ENCODE measurements at regions not wholly inside any gene's neighbourhood (a gene's known extent, or its start where the extent isn't known, plus 50 kb on each side); places are given as distances from the start of the nearest gene placed in this dataset.

DNA sequence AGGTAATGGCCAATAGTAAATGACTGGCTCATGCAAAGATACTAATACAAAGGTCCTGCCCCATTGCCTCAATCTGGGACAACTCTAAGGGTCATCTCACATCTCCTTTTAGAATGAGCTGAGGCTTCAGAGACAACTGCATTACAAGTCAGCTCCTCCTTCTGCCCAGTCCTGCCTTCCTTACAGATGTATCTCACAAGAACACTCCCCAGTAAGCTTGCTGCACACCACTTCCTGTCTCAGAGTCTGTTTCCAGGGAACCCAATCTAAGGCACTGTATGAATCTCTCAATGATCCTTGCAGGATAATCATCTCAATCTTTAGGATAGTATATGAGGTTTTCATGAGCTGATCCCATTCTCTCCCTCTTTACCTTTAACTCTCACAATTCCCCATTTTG lies 57.8 kb upstream of the ZDHHC17 start:
- no peaks in the 10 kb centered on the region for H3K36me3 Mint-ChIP-seq (ENCODE audit: insufficient read depth)
- H3K4me3 Mint-ChIP-seq (ENCODE audit: low read depth), result no peak overlapping the region
- H3K9me3 Mint-ChIP-seq (ENCODE audit: low read depth), result no peaks in the 10 kb centered on the region
- no peaks in the 10 kb centered on the region for H3K4me1 Mint-ChIP-seq (ENCODE audit: low read depth)
- no peak overlapping the region for H3K27ac Mint-ChIP-seq
- H3K27me3 Mint-ChIP-seq, result no peaks in the 10 kb centered on the region
- TF ChIP-seq, protein P1, sequence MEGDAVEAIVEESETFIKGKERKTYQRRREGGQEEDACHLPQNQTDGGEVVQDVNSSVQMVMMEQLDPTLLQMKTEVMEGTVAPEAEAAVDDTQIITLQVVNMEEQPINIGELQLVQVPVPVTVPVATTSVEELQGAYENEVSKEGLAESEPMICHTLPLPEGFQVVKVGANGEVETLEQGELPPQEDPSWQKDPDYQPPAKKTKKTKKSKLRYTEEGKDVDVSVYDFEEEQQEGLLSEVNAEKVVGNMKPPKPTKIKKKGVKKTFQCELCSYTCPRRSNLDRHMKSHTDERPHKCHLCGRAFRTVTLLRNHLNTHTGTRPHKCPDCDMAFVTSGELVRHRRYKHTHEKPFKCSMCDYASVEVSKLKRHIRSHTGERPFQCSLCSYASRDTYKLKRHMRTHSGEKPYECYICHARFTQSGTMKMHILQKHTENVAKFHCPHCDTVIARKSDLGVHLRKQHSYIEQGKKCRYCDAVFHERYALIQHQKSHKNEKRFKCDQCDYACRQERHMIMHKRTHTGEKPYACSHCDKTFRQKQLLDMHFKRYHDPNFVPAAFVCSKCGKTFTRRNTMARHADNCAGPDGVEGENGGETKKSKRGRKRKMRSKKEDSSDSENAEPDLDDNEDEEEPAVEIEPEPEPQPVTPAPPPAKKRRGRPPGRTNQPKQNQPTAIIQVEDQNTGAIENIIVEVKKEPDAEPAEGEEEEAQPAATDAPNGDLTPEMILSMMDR (IDR thresholded peaks at IDR 0.05; ENCODE audit: unreplicated experiment), result no peak
- no peak for DNase-seq (ENCODE audit: low spot score, unreplicated experiment)

GRCh38 chr12:76706761-76707160 lies 57.2 kb upstream of the ZDHHC17 start:
- TF ChIP-seq, protein P1 (IDR thresholded peaks at IDR 0.05; ENCODE audit: unreplicated experiment), result no peak
- H3K9me3 Mint-ChIP-seq (ENCODE audit: low read depth), result no peaks in the 10 kb centered on the region
- no peaks in the 10 kb centered on the region for H3K4me1 Mint-ChIP-seq (ENCODE audit: low read depth)
- no peak overlapping the region for H3K27ac Mint-ChIP-seq
- H3K27me3 Mint-ChIP-seq, result no peaks in the 10 kb centered on the region
- DNase-seq (ENCODE audit: low spot score, unreplicated experiment), result no peak
- no peak overlapping the region for H3K4me3 Mint-ChIP-seq (ENCODE audit: low read depth)
- H3K36me3 Mint-ChIP-seq (ENCODE audit: insufficient read depth), result no peaks in the 10 kb centered on the region

- TF ChIP-seq, protein P1 (IDR thresholded peaks at IDR 0.05; ENCODE audit: unreplicated experiment), result no peak
- Mint-ChIP-seq H3K9me3 (ENCODE audit: low read depth) (no peaks in the 10 kb centered on the region), H3K4me1 (ENCODE audit: low read depth) (no peaks in the 10 kb centered on the region)
Observed at GRCh38 chr12:76707772-76708171, 56.1 kb upstream of the ZDHHC17 start.

GRCh38 chr12:76708296-76708695 lies 55.6 kb upstream of the ZDHHC17 start:
- Mint-ChIP-seq H3K27ac (no peak overlapping the region), H3K27me3 (no peaks in the 10 kb centered on the region), H3K4me3 (ENCODE audit: low read depth) (no peak overlapping the region), H3K4me1 (ENCODE audit: low read depth) (no peaks in the 10 kb centered on the region), H3K9me3 (ENCODE audit: low read depth) (no peaks in the 10 kb centered on the region), H3K36me3 (ENCODE audit: insufficient read depth) (no peaks in the 10 kb centered on the region)
- DNase-seq (ENCODE audit: low spot score, unreplicated experiment), result no peak
- TF ChIP-seq, protein P1 (IDR thresholded peaks at IDR 0.05; ENCODE audit: unreplicated experiment), result no peak

More at GRCh38 chr12:76707772-76708171, 56.1 kb upstream of the ZDHHC17 start:
- Mint-ChIP-seq H3K4me3 (ENCODE audit: low read depth) (no peak overlapping the region), H3K36me3 (ENCODE audit: insufficient read depth) (no peaks in the 10 kb centered on the region), H3K27me3 (no peaks in the 10 kb centered on the region), H3K27ac (no peak overlapping the region)
- no peak for DNase-seq (ENCODE audit: low spot score, unreplicated experiment)

DNA sequence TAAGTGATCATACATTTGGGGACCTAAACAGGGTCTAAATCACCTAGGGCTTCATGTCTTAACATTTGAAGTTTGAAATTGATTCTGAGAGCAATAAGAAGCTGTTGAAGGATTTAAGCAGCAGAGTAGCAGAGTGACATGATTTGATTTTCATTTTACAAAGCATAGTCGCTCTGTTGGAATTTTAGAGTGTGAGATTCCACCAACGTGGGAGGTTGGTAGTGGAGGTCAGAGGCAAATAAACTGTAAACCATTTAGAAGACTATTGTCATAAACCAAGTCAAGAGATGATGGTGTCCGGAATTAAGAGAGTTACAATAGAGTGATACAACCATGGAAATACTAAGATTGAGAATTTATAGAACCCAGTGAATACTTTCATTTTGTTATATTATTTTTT lies 52.7 kb upstream of the ZDHHC17 start:
- no peak overlapping the region for H3K4me3 Mint-ChIP-seq (ENCODE audit: low read depth)
- H3K9me3 Mint-ChIP-seq (ENCODE audit: low read depth), result no peaks in the 10 kb centered on the region
- peak overlapping the region; percentile 6 for H3K27ac Mint-ChIP-seq
- no peaks in the 10 kb centered on the region for H3K36me3 Mint-ChIP-seq (ENCODE audit: insufficient read depth)
- TF ChIP-seq, protein P1 (IDR thresholded peaks at IDR 0.05; ENCODE audit: unreplicated experiment), result no peak
- H3K4me1 Mint-ChIP-seq (ENCODE audit: low read depth), result no peaks in the 10 kb centered on the region
- no peak for DNase-seq (ENCODE audit: low spot score, unreplicated experiment)
- no peaks in the 10 kb centered on the region for H3K27me3 Mint-ChIP-seq
